NCI-H2081 treated with DMSO at 0.1 percent for 48 hours (cell line): ENCODE measurements at regions not wholly inside any gene's neighbourhood (a gene's known extent, or its start where the extent isn't known, plus 50 kb on each side); places are given as distances from the start of the nearest gene placed in this dataset.

Experiments
- DNase-seq: peaks from one replicate; lab custom pipeline; 2025; lab: John Stamatoyannopoulos, UW

DNA sequence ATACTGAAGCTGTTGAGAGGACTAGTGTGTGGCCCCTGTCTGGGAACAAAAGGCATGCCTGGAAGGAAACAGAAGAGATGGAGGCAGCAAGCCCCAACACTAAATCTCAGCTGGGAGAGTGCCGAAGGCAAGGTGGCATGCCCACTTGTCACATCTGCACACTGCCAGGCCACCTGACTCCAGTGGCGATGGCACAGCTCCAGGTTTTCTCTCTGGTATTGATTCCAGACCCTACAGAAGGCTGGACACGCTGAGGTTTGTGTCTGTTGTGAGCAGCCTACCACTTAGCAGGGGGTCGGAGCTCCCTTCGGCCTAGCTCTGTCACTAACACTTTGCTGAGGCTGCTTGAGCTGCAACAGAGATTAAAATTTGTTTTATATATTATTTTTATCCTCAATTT, 307.3 kb downstream of the TDRD15 start:
- DNase-seq, result no peak

DNA sequence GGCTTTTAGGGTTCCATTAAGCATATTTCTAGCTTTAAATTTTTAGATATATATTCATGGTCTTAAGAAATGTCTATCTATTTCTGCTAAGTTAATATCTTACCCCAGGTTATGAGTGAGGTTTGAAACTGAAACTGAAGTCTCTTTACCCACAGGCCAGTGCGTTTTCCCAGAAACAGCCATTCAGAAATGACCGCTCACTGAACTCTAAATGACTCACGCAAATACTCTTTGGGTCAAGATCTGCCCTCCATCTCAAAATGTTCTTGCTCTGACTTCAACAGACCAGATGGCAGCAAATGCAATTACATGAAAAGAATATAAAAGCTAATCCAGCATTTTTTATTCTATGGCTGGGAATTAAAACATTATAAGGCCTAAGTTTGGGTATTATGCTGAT, 315.2 kb downstream of the TDRD15 start:
- no peak for DNase-seq

DNA sequence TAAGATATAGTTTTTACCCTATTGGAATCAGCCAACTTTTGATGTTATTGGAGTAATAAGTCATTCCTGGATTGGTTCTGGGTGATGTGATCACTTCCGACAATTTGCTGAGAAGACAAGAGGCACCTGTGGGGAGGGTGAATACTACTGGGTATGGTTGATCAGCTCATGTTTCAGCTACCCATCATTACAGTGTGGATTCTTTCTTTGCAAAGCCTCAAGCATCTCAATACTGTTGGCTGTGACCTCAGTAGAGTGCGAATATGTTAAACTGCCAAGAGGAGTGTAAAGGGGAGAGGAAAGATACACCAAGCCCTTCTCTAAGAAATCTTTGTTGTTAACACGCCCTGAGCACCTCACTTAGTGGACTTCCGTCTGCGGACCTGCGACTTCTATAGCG, 317.7 kb downstream of the TDRD15 start:
- no peak for DNase-seq

DNA sequence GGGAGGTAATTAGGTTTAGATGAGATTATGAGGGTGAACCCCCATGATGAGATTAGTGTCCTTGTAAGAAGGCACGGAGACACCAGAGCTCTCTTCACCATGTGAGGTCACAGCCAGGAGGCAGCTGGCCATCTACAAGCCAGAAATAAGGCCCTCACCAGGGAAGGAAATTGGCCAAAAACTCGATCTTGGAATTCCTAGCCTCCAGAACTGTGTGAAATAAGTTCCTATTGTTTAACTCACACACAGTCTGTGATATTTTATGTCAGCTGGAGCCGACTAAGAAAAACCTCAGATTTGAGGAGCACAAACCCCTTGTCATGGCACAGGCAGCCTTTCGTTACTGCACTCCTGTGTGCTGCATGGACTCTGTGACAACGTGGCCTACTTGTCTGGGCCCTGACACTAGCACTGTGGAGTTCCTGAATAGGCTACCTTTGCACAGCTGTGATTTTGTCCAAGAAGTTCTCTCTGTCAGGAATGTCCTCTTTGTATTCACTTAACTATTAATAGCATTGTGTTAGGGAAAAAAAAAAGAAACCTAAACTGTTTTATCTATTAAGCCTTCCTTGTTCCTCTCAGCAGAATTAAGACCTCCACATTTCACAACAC, 319.8 kb downstream of the TDRD15 start:
- no peak for DNase-seq

DNA sequence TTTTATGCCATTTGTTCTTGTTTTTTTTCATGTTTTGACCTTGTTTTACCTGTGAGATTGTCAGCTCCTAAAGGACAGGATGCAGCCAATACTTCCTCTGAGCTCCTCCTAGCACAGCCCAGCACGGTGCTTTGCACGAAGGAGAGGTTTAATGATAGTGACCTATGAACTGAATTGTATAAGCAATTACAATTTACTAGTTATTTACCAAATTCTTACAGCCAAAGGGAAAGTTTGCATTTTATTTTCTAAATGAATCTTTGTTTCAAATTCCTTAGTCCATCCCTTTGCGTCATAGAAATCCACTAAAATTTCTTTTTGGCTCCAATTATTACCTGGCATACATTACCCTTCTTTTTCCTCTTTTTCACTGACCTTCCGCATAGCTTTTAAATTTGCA, 326.1 kb downstream of the TDRD15 start:
- no peak for DNase-seq

DNA sequence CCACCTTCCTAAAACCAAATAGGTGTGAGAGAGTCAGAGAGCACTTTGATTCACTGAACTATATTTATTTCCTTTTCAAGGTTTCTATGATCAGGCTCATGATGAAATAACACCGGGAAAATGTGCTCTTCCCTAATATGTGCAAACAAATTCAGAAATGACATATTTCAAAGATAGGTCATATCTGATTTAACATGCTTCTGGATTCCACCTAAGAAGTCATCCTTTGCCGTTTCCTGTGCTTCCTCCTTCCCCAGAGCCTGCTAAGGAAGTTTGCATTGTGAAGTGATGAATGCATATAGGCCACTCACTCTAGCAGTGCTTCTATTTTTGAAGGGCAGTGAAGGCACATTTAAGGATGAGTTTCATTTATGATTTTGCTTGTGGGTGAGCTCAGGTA, 327.6 kb downstream of the TDRD15 start:
- DNase-seq, result no peak

DNA sequence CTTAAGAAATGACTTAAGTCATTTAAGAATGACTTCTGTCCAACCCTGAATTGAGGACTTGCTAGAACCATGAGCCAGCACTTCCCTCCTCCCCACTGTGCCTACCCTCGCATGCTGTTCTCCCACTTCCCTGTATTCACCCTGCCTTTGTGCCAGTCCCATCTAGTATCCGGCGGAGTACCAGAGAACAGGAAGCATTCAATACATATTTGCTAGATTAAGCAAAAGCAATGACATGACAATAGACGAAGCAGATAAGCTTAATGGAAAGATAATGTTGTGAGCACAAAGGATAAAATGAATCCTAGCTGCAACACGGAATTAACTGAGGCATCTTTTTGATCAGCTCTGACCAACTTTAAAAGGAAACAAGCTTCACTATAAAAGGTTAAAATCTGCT, 328.5 kb downstream of the TDRD15 start:
- DNase-seq, result no peak

DNA sequence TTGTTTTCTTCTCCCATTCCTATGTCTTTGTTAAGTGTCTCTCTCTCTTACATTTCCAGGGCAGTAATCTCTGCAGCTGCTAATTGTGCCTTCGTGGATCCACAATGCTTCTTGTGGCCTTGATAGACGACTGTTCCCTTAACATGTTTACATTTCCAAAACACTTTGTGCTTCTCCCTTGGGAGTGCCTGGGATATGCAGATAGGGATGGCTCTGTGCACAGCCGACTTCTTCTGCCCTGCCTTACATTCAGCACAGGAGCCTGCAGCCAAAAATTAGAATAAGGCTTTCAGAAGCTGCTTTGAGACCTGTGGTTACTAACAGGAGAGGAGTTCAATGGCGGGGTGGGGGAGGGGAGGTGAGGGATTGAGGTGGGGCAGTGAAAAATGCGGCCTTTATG, 328.9 kb downstream of the TDRD15 start:
- DNase-seq, result no peak

DNA sequence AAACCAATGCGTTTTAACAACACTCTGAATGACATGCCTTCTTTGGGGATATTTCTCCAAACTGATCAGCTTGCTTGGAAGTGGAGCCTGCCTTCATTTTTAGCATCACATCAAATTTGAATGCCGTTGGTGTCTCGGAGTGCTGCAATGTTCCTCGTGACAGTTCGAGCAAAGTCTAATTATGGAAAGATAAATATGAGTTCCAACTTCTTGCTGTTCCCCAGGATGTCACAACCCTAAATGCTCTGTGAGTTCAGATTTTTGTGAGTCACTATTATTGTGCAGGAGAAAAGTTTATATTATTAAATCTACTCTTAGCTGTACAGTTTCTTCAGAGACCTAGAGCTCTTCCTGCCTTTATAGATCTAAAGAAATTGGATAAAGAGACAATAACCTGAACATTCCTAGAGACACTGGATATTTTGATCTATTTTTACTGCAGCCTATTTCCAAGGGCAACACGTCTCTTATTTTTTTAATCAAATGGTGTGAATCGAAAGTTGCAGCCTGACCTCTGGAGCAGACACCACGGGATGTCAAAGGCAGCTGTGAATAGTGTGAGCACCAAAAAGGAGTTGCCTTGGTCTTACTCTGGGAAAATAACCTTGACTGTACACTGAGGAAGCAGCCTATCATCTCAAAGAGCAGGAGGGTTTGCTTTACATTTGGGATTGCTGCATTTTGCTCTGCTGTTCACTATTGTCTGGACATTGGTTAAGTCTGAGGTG, 330.1 kb downstream of the TDRD15 start:
- no peak for DNase-seq

DNA sequence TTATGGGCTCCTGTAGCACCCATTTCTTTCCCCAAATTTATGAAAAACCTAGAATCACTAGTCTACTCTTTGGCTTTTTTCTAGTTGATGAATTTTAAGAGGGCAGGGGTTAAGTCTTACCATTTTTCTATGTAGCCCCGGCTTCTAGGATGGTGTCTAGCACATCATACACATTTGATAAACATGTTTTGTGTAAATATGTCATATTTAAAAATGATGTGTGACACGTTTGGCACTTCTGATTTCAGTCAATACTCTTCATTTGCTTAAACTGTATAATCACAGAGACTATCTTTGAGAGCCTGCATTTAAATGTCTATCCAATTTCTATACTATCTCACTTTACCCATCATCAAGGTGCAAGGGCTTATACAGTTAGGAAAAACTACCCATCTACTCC, 331.1 kb downstream of the TDRD15 start:
- DNase-seq, result no peak

DNA sequence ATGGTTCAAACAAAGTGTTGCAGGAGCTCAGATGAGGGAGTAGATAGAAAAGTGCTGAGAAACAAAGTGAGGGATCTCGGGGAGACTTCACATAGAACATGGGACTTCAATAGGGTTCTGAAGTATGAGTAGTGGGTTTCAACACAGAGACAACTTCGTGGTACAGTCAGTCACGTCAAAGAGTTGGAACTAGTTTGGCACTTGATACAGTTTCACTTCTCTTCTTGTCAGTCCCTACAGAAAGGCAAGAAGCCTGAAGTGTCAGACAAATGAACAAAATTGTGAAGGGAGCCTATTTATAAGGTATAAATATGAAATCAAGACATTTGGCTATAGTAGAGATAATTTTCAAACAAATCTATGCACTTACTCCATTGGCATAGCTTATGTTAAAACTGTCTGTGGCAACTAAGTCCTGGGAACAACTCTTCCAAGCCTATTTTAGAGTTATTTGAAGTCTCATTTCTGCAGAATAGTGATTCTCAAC, 338.0 kb downstream of the TDRD15 start:
- DNase-seq, result no peak

DNA sequence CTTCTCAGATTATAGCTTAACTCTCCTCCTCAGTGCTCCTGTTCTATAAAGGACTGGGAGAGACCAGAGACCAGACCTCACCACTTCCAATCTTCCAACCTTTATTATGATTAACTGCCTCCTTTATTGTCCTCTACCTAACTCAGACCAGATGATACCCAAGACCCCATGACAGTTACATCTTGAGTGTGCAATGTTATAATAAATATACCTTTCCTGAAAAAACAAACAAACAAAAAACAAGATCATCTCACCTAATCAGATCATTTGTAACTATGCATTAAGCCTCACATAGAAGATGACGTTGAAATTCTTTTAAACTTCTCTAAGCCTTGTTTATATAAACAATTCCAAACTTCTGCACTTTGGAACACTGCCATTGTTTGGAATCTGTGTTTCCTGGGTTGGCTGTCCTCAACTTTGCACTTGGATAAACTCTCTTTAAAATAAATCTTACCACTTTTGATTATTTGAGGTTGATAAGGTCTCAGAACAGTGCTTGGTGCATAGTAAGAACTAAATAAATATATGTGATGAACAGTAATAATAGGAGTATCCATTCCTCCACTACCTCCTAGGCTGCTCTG, 342.7 kb downstream of the TDRD15 start:
- DNase-seq, result no peak

DNA sequence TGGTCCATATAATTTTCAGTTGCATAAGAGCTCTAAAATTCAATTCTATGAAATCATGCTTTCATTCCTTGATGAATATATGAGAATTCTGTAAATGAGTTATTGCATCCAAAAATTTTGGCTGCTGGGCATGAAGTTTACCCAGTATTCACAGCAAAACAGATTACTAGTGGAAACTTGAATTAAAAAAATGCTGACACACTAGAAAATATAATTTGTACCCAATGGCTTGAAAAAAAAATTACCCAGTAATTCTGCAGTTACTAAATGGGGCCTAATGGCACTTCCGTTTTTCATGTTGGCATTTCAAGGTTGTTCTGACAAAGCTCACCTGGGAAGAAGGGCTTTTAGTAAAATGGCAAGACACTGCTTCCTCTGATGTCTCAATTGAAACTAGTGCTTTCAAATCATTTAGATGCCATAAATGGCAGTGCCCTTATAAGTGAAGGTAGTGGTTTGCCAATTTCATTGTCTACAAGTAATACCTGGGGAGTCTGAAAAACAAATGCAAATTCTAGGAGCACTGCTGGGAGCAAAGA, 343.6 kb downstream of the TDRD15 start:
- no peak for DNase-seq

DNA sequence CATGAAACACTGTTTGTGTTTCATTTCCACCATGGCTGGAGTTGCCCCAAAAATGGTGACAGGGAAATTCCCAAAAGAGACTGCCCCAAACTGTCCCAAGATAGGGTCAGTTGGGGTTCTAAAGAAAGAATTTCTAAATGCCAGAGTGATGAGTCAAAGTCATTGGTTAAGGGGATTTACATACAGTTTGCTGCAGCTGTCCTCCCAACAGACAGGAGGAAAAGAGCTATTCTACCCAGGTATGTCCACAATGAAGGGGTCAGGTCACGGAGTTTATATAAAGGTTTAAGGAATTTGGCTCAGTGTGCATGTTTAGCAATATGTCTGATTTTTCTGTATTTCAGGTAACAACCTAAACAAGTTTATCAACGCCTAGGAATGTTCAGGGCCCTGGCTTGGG, 344.1 kb downstream of the TDRD15 start:
- no peak for DNase-seq

DNA sequence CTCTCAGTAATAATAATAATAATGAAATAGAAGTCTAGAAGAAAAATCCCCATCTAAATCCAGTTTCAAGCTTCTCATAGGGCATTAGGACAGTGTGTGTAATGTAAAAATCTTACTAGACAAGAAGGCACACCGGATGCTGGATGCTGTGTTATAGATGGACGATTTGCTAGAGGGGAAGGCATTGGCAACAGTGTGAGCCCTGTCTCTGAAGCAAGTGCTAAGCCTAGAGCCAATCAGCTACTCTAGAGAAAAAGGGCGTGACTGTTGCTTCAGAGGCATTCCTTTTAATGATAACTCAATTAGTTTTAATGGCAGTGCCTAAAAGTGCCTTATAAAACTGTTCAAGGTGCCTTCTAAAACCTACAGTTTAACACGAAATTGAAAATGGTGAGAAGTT, 344.9 kb downstream of the TDRD15 start:
- DNase-seq, result no peak

DNA sequence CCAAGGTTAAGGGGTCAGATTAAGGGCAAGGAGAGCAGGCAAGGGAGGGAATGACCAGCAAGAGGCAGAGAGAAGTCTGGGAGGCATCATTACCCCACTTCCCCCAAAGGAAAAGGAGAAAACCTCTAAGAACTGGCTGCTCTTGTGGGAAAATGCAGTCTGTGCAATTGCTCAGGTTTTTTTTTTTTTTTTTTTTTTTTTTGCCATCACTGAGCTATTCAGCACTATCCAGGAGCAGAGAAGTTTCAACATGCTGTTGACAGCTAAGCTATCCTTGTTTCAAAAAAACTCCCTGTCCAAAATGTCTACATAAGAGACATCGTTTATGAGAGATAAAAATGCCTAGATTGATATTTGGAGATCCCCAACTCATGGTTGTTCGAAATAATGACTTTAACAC, 345.4 kb downstream of the TDRD15 start:
- DNase-seq, result no peak

DNA sequence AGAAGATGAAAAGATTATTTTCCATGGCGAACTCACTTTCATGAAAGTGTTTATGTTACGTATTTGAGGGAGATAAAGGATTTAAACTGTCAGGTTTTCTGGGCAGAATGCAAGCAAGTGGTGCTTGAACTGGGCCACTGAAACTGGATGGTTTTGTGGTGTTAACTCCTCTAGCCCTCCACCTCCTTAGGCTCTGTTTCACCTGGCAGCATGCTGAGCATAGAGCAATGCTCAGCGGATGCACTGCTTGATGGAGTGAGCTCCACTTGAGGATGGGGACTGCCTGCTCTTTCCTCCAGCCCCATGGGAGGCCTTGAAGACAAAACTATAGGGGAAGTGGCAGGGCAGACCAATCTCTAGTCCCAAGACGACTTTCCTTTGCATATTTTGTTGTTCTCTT, 345.8 kb downstream of the TDRD15 start:
- no peak for DNase-seq

DNA sequence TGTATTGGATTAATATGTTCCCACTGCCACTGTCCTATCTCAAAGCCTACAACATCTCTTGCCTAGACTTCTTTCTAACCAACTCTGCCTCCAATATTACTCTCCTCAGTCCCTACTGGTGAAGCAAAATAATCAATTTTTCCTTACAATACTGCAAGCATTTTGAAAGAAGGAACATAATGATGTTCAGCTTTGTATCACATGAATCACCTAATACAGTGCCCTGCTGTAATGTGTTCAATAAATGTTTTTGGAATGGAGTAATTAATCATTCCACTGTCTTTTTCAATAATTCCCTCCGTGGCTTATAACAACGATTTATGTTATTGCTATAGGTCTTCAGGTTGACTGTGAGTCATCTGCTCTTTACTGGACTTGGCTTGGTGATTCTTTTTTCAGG, 356.4 kb downstream of the TDRD15 start:
- no peak for DNase-seq

DNA sequence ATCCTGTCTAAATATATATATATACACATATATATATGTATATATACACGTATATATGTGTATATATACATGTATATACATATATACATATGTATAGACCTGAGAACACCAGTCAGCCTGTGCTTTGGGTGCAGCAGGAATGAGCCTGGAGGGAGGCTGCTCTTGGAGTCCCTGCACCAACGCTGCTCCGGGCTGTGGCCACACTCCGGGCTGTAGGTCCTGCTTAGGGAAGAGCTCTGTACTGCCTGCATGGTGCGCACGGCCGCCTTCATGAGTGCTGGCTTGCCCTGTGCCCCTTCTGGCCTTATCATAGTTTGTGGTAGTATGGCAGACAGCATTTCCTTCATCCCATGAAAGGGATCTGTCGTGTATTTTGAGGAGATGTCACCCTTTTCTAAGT, 360.9 kb downstream of the TDRD15 start:
- no peak for DNase-seq

DNA sequence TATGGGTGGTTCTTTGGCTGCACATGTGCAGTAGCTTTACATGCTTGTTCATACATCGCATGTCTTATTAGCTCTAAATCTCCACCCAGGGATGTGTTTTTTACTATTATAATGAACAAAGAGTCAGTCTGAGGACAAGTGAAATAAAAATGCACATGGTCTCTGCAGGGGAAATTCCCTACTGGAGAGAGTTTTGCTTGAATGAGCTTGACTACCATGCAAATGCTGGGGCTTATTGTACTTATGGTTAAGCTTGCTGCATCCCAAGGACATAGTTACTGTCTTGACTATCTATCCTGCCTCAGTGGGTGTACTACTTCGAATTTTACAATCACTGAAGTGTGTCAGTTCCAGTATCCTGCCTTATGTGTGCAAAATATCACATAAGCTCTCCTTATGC, 362.7 kb downstream of the TDRD15 start:
- DNase-seq, result no peak

DNA sequence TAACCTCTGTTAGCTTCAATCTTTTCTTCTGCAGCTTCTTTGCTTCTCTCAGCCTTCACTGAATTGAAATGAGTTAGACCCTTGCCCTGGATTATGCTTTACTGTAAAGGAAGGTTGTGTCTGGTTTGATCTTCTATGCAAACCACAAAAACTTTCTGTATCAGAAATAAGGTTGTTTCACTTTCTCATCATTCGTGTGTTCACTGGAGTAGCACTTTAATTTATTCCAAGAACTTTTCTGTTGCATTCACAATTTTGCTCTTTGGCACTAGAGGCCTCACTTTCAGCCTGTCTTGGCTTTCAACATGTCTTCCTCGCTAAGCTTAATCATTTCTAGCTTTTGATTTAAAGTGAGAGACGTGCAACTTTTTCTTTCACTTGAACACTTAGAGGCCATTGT, 365.3 kb downstream of the TDRD15 start:
- no peak for DNase-seq

DNA sequence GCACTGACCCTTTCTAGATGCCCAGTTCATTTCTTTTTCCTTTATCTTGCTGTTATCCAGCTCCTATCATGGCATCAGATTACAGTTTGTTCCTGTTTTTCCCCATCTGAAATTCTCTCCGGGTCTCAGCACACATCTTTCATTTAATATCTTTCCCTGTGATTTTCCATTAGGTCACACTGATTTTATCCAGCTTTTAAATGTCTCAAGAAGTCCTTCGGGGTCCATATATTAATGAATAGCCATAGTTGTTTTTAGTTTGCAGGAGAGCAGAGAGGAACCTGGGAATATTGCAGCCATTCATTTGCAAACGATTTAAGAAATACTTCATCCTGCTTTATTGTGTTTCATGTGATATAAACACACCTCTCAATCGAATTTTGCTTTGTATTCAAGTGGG, 374.2 kb downstream of the TDRD15 start:
- no peak for DNase-seq

DNA sequence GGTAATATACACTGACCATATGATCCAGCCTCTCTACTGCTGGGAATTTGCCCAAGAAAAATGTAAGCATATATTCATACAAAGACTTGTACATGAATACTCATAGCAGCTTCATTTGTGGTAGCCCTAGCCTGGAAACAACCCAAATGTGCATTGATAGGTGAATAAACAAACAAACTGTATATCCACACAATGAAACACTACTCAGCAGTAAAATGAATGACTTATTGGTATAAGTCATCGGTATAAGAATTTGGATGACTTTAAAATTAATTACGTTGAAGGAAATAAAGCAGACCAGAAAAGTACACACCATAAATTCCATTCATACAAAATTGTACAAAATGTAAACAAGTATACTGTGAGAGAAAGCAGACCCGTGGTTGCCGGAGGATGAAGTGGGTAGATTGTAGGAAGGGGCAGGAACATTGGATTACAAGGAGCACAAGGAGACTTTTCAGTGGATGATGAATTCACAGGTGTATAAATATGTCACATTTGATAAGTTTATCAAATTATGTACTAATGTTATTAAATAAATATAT, 376.7 kb downstream of the TDRD15 start:
- DNase-seq, result no peak
